Breast epithelium (tissue), 3 donors: ENCODE measurements at regions not wholly inside any gene's neighbourhood (a gene's known extent, or its start where the extent isn't known, plus 50 kb on each side); places are given as distances from the start of the nearest gene placed in this dataset.

ENCODE experiments used
- CTCF ChIP-seq, 3 donors: fragments of 450-650 bp; IDR thresholded peaks; one replicate each; pipeline ENCODE4 v1.5.1; 2016 to 2017; ENCODE audit warnings: antibody characterized with exemption in 3 of 3, mild to moderate bottlenecking in 3 of 3, moderate library complexity in 3 of 3
- POLR2A ChIP-seq: fragments of 450-650 bp; IDR thresholded peaks from one replicate; pipeline ENCODE4 v1.6.1; 2016; ENCODE audit warnings: antibody characterized with exemption, mild to moderate bottlenecking, moderate library complexity
- POLR2AphosphoS5 ChIP-seq, 3 donors: sonication (generic); formaldehyde crosslinking; IDR thresholded peaks; one replicate each; pipeline ENCODE4 v1.6.1; 2017; ENCODE audit warnings: antibody characterized with exemption in 3 of 3

- TF ChIP-seq POLR2A (no peak), CTCF (IDR thresholded peaks at IDR 0.05) (no peak), POLR2AphosphoS5 (IDR thresholded peaks at IDR 0.05) (no peak)
Observed at GRCh38 chr18:73900106-73900835, 247.4 kb downstream of the FBXO15 start.
